ENCODE measurements at regions not wholly inside any gene's neighbourhood (a gene's known extent, or its start where the extent isn't known, plus 50 kb on each side); places are given as distances from the start of the nearest gene placed in this dataset.

DNA sequence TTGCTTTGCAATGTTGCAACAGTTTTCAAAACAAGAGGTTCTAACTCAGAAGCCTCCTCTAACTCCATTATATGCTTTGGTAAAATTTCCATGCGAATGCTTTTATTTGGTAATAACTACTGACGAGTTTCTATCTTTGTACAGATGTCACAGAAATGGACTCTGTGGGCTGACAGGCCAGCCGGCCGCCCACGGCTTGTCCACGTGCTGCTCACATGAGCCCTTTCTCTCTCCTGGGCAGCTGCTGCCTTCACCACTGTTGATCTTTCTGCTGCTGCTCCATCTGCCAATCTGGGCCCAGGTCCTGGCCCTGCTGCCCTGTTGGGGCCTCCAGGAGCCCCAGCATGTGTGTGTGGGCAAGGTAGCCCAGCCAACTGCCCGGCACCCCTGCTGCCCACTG is 168.2 kb upstream of the TMEM132C start:
- TF ChIP-seq CTCF (IDR thresholded peaks at IDR 0.05 in 8 of 11, conservative IDR thresholded peaks at IDR 0.05 in 3 of 11) (no peak), POLR2A (IDR thresholded peaks at IDR 0.05) (no peak), POLR2AphosphoS5 (IDR thresholded peaks at IDR 0.05) (no peak)
